ENCODE measurements at regions not wholly inside any gene's neighbourhood (a gene's known extent, or its start where the extent isn't known, plus 50 kb on each side); places are given as distances from the start of the nearest gene placed in this dataset.

DNA sequence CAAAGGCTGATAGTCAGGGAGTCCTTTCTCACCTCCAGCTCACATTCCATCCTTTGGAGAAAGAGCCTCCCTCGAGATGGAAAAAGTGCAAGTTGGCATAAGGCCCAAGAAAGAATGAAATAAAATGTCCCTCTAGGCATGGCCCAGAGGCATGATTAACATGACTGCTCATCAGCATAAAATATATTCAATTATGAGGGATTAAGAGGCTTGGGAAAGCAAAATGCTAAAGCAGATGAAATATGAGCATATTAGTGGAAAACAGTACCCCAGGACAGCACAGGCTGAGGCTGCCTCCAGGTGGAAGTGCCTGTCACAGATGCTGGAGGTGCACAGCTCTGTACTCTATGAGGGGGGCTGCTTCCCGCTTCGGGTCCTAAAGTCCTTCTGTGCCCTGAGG lies 347.8 kb upstream of the PLET1 start:
- TF ChIP-seq, protein P1, sequence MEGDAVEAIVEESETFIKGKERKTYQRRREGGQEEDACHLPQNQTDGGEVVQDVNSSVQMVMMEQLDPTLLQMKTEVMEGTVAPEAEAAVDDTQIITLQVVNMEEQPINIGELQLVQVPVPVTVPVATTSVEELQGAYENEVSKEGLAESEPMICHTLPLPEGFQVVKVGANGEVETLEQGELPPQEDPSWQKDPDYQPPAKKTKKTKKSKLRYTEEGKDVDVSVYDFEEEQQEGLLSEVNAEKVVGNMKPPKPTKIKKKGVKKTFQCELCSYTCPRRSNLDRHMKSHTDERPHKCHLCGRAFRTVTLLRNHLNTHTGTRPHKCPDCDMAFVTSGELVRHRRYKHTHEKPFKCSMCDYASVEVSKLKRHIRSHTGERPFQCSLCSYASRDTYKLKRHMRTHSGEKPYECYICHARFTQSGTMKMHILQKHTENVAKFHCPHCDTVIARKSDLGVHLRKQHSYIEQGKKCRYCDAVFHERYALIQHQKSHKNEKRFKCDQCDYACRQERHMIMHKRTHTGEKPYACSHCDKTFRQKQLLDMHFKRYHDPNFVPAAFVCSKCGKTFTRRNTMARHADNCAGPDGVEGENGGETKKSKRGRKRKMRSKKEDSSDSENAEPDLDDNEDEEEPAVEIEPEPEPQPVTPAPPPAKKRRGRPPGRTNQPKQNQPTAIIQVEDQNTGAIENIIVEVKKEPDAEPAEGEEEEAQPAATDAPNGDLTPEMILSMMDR (IDR thresholded peaks at IDR 0.05) = no peak
- no peak for TF ChIP-seq POLR2A (IDR thresholded peaks at IDR 0.05)
